IPS DF 19.7 (cell line): ENCODE measurements at regions not wholly inside any gene's neighbourhood (a gene's known extent, or its start where the extent isn't known, plus 50 kb on each side); places are given as distances from the start of the nearest gene placed in this dataset.
"Not testable (repeated sequence)": the region's sequence is repeated elsewhere in the genome, so short reads cannot be mapped to it uniquely, and the experiment has no call there.

Experiments used
- DNase-seq: peaks from one replicate; pipeline ENCODE4 v3.0.0-alpha.2; 2013; ENCODE audit warnings: low read depth, low spot score

DNA sequence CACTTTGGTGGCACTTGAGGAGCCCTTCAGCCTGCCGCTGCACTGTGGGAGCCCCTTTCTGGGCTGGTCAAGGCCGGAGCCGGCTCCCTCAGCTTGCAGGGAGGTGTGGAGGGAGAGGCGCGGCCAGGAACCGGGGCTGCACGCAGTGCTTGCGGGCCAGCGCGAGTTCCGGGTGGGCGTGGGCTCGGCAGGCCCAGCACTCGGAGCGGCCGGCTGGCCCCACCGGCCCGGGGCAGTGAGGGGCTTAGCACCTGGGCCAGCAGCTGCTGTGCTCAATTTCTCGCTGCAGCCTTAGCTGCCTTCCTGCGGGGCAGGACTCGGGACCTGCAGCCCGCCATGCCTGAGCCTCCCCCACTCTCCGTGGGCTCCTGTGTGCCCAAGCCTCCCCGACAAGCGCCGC, 533.7 kb upstream of the SLC10A2 start:
- DNase-seq = not testable (repeated sequence)

DNA sequence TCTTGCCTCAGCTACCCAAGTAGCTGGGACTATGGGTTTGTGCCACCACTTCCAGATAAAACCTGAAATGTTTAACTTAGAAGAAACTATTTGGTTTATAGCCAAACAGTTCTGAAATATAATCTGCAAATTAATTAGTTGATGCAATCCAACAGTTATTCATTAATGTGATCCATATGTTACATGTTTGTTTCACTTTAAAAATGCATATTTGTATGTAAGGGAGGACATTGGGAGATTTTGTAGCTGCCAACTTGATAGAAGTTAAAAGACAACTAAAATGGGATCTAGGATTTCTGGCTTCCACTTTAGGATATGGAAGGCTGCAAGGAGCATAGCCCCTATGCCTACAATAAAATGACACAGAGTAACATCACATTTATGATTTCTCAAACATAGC, 532.5 kb upstream of the SLC10A2 start:
- no peak for DNase-seq

DNA sequence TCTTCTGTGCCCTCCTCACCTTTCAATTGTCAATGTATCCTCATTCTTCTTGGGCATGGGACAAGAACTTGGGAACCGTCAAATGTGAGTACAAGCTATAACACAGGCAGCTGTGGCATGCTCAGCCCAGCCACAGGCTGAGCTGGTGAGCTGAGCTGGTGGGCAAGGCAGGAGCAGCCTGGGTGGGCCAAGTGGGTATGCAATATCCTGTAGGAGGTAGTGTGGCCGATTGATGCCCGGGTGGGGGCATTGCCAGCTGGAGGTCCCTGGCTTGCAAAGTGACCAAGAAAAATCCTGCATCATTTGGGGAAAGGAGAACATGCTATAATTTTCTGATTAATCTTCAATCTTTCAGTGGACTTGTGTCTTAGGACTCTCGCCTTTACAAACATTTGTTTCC, 507.2 kb upstream of the SLC10A2 start:
- no peak for DNase-seq

DNA sequence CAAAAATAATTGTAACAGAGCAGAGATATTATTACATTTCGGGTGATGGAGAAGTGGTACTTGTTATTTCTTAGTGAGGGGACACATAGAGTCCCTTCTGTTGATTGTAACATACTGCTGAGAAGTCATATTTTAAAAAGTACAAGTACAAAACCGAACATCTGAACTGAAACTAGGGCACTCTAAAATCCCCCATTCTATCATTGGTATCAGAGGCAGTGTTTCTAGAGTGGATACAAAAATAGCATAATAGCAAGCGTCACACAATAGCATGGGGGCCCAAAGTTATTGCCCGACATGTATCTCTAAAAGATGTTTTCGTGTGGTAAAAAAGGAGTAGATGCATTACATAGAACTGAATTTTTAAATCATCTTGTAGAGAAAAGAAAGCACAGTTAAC, 502.1 kb upstream of the SLC10A2 start:
- no peak for DNase-seq

DNA sequence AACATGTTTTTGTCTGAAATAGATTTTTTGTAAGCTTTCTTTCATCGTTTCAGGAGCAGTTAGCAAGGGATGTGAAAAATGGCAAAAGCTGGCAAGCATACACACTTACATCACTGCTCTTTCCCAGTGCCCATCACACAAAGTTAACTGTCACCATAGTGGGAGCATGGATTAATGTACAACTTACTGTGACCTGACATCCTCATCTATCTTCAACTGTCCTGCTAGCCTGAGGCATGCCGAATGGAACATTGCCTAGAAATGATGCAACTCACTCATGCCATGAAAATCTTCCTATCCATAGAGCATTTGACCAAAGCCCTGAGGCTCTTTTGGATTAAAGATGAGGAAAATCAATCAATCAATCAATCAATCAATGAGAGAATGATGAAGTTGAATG, 491.7 kb upstream of the SLC10A2 start:
- DNase-seq = no peak

DNA sequence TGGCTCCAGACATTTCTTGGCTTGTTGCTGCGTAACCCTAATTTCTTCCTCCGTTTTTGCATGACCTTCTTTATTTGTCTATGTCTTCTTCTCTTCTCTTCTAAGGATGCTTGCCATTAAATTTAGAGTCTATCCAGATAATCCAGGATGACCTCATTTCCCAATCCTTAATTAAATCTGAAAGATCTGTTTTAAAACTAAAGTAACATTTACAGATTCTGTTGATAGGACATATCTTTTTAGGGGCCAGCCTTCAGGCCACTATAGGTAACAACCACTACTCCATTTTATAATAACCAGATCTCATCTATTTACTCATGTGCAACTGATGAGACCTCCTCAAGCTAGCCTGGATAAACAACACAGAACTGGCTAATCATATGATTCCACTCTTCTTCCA, 490.5 kb upstream of the SLC10A2 start:
- DNase-seq = no peak

DNA sequence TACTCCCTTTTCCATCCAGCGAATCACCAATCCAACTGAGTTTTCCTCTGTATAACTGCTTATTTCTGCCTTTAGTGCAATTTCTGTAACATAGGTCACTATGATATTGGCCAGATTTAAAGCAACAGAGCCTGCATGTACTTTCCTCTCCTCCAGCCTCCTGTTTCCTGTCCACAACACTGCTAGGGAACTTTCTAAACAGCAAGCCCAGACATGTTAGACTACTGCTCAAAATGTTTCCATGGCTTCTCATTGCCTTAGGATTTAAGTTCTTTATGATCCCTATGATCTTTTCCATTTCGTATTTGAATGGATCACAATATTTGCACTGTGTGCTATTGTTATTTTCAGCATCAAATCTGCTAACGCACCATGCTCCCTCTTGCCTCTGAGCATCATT, 481.7 kb upstream of the SLC10A2 start:
- DNase-seq = no peak

DNA sequence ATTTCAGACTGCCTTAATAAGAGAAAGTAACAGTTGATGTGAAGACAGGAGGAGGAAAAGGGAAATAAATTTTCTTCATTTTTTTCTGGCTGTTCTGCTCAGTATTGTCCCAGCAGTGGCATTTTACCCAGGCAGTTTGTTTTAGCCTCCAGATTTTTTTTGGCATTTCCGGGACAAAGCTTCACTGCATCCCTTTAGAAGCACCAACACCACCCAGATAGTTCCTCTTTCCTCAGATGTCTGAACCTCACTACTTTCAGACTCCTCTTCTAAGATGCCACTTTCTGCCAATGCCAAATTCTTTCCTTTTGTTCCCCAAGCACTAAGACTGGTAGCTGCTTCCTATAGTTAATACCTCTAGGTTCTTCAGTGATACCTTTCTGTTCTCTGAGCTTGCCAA, 480.1 kb upstream of the SLC10A2 start:
- no peak for DNase-seq

DNA sequence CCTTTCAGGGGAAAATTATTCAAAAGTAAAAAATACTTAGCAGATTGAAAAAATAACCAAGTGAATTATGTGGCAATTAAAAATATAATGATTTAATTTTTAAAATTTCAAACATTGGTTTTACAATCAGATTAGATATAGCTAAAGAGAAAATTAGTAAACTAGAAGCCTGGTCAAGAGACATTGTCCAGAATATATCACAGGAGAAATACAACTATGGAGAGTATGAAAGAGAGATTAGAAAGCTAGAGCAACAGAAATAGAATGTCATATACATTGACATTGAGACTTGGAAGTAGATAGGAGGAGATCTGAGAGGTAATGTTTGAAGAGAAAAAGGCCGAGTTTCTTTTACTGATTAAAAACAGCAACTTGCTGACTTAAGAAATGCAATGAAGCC, 476.4 kb upstream of the SLC10A2 start:
- no peak for DNase-seq

DNA sequence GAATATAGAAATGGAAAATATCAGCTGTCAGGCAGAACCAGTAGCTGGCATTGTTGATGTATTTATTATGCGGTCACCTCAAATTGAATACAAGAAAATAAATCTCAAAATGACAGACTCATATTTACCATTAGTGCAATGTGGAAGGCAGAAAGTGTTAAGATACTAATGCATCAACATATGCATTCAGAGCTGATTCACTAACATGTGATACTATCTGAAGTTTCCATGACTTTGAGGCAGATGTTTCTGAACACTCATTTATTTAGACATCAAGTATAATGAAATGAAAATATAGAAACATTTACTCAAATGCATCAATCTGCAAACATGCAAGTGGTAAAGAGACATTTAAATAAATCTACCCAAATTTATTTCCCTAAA, 474.2 kb upstream of the SLC10A2 start:
- DNase-seq = no peak

DNA sequence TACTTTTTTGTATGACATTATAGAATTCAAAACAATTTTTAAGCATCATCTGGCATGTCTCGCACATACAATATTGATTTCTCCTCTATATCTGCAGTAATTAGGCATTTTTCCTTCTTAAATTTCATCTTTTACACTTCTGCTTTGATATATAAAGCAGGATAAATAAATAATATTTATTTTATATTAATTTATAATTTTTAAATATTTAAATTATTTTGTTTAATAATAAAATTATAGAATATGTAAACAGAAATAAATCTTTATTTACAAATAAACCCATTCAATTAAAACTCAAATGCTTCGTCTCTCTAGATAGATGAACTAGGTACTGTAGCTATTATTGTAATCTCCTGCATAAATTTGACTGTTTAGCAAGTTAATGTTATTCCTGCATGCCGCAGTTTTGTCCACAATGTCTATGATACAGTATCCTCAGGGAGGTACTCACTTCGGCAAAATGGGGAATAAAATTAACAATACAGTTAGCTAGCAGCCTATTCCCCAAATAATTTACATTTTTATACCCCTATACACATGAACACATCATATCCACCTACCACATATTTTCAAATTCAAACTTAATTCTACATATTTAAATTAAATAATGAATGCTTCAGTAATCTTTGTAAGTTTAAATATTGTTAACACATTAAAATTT, 473.6 kb upstream of the SLC10A2 start:
- DNase-seq = no peak

DNA sequence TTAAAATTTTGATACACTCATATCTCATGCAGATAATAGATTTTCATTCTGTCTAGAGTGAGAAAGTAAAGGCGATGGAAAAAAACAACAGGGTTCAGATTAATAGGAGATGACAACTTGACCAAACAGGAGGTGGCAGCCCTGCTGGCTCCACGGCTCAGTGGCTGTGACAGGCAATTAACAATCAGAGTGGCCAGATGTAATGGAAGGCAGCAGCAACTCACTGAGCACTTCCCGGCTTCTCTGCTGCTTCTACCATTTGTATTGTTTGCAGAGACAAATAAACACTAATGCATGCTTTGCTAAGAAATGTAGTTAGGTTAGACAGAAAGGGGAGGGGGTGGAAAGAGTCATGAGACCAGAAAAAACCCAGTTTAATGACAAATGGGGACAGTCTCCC, 473.0 kb upstream of the SLC10A2 start:
- no peak for DNase-seq

DNA sequence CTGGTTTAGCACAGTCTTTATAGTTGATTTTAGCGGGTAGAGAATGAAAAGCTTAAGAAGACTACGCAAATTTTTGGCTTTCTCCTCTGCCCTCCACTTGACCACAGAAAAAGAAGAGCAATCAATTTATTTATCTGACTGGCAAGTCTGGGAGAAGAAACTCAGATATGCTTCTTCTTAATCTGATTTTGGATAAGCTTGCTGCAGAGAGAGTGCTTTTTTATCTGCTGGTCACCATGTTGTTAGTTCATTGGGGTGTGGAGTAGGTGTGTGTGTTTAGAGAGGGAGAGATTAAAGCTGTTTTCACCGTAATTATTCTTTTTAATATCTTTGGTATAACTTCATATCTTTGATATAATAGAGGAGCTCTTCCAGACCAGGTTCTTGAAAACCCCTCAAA, 471.4 kb upstream of the SLC10A2 start:
- no peak for DNase-seq

DNA sequence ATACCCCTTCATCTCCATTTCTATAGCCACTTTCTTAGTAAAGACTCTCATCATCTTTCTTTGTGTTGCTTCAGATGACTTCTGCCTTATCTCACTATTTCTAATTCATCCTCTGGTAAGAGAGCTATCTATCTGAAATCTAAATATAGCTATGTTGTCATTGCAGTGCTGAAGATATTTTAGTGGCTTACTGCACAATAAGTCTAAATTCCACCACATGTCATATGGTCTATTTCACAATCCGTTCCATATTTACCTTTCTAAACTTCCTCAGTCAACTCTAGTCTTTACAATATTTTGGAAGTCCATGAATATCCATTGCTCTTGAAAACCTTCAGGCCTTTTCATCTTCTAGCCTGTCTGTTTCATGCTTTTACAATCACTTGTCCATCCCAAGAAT, 465.1 kb upstream of the SLC10A2 start:
- DNase-seq = no peak

DNA sequence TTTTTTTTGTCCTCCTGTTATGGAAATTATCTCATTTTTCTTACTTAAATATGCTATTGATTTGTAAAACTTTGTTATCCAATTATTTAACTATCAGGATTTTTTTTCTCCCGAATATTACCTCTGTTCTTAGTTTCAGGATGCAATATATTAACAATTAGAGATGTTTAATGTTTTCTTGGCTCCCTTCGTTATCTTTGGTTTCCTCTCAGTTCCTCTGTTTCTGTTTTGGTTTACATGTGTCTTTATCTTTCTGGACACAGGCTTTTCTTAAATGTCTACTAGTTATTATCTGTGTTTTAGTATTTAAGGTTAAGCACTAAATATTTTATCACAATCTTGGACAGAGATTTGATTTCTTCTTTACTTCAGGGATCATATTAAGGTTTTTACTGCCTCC, 462.2 kb upstream of the SLC10A2 start:
- no peak for DNase-seq

DNA sequence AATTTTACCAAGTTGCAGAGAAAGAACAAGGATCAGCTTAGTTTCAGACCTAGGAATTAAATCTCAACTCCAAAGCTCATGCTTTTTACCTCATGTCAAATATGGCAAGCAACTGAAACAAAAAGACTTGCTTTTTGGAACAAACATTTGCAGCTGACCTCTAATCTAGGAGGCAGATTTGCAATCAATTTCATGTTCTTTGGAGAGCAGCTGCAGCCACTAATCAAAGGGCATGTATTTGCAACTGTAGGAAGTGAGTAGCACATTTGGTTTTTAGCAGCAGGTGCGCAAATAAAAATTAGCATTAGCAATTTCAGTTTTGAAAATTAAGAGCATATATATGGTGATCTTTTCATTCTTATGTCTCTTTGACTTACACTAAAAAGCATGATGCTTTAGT, 459.3 kb upstream of the SLC10A2 start:
- no peak for DNase-seq

DNA sequence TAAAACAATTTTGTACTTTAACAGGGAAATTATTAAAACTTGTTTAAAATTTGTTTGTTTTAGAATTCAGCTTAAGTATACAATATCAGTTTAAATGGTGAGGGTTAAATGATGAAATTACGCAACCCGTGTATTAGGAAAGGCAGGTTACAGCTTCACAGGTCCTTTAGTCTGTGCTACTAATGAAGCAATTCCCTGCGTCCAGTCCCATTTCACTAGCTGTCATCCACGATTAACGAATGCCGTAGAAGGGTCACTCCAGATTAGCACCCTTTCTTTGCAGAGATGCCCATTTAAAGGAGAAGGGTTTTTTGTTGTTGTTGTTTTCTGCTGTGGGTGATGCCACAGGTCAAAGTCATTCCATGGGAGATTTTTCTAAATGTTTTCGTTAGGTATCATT, 457.6 kb upstream of the SLC10A2 start:
- DNase-seq = no peak

DNA sequence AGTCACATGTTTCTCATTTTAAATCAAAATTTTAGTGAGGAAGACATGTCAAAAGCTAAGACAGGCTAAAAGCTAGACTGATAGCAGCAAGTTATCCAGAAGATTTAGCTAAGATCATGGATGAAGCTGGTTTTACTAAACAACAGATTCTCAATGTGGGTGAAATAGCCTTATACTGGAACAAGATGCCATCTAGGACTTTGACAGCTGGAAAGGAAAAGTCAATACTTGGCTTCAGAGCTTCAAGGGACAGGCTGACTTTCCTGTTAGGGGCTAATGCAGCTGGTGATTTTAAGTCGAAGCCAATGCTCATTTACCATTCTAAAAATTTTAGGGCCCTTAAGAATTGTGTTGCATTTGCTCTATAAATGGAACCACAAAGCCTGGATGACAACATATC, 455.3 kb upstream of the SLC10A2 start:
- DNase-seq = no peak

DNA sequence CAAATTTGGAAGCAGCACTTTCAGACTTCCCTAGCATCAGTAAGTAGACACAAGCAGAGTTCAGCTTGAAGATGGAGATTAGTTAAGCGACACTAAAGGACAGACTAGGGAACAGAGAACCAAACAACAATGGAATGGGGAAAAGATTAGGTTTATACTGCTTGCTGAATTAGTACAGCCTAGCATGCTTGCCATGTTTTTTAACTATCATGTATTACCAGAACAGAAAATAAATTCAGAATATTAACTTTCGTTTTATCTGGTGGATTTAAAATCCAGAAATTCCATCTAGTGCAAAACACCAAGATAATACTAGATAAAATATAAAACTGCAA, 451.5 kb upstream of the SLC10A2 start:
- DNase-seq = no peak

DNA sequence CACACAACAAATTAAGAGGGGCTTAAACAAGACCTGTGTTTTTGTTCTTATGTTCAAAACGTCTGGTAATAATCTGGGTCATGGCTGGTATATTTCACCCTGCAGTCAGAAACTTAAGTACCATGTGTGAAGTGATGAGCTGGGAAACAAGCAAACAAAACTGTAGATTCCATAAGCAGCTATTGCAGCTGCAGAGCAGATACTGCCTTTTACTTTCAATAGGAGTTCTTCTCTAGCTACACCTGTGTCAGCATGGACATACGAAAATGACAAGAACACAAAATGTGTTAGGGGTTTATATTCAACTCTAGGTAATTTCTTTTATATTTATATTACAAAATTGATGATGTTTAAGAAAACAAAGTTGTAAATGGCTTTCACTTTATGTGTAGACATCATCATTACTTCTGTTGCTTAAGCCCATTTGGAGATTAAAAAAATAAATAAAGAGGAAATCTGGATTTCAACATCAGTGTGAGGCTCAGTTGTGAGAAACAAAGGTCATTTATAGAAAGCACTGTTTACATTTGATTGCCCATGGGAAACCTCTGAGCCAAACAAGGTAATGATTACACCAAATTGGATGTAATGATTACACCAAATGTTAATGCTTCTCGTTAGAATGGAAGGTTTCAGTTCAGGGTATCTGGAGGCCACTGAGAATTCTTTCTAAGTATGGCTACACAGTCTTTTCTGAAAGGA, 451.0 kb upstream of the SLC10A2 start:
- DNase-seq = no peak

DNA sequence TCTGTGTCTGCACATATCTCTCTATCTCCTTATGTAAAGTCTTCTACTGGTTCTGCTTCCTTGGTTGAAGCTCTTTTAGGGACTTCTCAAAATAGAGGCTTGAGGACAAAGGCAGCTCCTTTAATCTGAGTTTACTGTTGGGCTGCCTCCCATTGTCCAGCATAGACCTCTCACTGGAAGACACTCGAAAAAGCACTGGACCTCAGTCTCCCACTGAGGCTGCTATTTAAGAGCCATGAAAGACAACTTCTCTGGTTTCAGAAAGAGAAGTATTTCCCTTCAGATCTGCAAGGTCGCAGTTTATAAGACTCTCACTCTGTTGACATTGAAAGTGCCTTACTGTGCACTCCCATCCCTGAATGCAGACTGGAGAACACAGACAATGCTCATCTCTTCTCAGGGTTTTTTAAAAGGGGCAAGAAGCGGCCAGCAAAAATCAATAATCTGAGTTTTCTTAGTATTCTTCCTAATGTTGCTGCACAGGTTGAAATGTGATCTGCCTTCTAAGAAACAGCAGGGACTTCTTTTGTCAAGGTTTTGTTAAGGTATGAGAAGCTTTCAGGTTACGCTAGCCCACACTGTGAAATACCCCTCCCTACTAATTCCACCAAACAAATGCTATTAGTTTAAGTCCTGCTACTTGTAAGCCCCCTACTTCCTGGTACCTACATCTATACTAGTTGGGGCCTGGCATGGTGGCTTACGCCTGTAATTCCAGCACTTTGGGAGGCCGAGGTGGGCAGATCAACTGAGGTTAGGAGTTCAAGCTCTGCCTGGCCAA, 450.0 kb upstream of the SLC10A2 start:
- no peak for DNase-seq

DNA sequence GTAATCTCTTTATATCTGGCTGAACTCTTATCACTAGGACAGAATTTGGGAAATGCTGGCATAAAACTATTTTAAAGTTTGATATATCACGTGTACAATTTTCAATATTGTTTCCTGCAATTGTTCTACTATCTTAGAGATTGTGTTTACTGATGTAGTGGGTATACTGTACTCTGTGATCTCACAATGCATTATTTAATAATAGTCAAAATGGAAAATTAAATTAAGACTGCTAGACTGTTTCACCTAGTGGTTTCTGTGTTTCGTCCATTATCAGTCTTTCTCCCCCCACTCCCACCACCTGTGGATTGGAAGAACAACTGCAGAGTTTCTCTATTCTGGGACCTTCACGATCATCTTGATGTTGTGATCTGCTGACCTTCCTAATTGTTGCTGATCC, 449.2 kb upstream of the SLC10A2 start:
- no peak for DNase-seq

DNA sequence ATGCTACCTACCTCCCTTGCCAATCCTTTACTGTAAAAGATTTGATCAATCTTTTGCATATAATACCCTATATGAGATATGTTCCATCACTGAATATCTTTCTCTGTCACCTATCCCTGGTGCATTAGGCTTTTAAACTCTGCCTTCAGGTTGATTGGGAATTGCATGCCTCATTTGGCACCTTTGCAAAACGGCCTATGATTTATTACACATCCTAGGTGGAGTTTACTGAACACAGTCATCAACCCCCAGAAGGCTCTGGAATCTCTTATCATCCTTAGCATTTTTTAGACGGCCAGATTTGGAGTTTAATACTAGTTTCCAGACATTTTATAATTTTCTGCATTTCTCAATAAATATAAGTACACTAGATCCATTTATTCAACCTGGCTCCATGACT, 448.4 kb upstream of the SLC10A2 start:
- DNase-seq = no peak
